NCI-H446 treated with DMSO at 0.1 percent for 48 hours (cell line): ENCODE measurements at regions not wholly inside any gene's neighbourhood (a gene's known extent, or its start where the extent isn't known, plus 50 kb on each side); places are given as distances from the start of the nearest gene placed in this dataset.
"Not testable (repeated sequence)": the region's sequence is repeated elsewhere in the genome, so short reads cannot be mapped to it uniquely, and the experiment has no call there.

Experiments used
- DNase-seq: peaks from one replicate; lab custom pipeline; 2025; lab: John Stamatoyannopoulos, UW

GRCh38 chr2:38243186-38243880, 133.7 kb downstream of the ATL2 start:
- no peak for DNase-seq

- no peak for DNase-seq
These were observed 137.6 kb downstream of the ATL2 start for GRCh38 chr2:38239452-38239851.

DNA sequence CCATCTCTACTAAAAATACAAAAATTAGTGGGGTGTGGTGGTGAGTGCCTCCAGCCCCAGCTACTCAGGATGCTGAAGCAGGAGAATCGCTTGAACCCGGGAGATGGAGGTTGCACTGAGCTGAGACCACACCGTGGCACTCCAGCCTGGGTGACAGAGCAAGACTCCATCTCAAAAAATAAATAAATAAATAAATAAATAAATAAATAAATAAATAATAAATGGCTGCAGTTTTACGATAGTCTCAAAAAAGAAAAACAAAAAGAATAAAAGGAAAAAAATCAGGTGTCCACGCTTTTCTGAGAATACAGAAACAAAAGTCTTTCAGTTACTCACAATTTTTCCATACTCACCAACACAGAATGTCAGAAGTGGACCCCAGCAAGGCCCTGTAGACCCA, 138.4 kb downstream of the ATL2 start:
- DNase-seq = not testable (repeated sequence)

- DNase-seq = no peak
These were observed 139.8 kb downstream of the ATL2 start for GRCh38 chr2:38237311-38237710.

GRCh38 chr2:38233231-38233983, 143.7 kb downstream of the ATL2 start:
- DNase-seq = no peak

DNA sequence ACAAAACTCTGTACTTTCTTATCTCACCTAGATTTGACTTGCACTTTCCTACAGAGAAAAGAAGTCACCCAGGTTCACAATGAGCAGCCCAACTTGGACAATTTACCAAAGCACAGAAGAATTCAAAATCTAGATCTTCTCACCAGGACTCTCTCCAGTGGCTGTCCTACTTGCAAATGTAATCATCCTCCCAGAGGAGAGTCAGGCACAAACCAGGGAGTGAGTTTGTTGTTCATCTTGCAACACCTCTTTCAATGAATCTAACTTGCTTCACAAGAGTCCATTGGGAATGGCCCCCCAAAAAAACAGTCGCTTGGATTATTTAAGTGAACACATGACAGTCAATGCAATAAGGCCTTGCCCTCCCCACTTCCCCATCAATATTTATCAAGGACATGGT, 144.6 kb downstream of the ATL2 start:
- no peak for DNase-seq

- DNase-seq = no peak
These were observed 146.3 kb downstream of the ATL2 start for GRCh38 chr2:38230756-38231155.

DNA sequence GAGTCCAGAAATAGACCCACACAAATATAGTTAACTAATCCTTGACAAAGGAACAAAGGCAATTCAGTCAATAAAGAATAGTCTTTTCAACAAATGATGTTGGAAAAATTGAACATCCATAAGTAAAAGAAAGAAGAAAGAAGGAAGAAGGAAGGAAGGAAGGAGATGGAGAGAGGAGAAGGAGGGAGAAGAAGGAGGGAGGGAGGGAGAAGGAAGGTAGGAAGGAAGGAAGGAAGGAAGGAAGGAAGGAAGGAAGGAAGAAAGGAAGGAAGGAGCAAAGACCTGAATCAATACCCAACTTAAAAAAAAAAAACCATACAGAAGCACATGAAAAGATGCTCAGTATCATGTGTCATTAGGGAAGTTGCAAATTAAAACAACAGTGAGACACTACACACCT, 148.3 kb downstream of the ATL2 start:
- no peak for DNase-seq

DNA sequence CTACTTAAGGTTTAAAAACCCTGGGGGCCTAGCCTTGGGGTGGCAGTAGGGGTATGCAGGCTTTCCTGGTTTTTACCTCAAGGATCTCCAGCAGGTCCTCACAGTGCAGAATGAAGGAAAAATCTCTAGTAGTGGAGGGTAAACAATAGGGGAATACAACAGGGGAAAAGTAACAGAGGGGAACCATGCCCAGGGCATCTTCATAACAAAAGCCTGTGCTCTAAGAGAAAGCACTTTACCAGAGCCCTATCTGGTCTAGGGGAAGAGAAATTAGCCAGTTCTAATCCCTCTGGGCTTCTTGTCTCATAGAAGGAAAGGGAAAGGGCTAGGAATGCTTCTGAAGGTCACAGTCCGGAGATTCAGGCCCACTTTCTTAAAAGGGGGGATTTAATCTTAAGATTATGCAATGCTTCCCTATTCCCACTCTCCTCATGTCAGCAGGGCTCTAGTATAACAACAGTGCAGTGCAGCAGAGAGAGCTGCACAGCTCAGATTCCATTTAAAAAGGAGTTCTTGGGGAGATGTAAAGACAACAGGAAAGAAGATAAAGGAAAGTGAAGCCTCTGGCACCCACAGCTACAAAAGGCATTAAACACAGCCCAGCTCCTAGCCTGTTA, 149.0 kb upstream of the CYP1B1 start:
- DNase-seq = no peak

GRCh38 chr2:38224181-38224580, 148.2 kb upstream of the CYP1B1 start:
- no peak for DNase-seq

DNA sequence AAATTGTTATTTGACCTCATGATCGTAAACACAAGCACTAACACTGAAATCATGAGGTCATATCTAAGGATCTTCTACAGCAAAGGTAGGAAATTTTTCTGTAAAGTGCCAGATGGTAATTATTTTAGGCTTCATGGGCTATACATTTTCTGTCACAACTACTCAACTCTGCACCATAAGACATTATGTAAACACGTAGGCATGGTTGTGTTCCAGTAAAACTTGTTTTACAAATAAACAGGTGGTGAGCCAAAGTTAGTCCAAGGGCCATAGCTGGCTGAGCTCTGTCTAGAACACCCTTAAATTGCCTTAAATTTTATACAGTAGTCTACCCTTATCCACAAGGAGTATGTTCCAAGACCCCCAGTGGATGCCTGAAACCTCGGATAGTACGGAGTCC, 147.3 kb upstream of the CYP1B1 start:
- DNase-seq = no peak

DNA sequence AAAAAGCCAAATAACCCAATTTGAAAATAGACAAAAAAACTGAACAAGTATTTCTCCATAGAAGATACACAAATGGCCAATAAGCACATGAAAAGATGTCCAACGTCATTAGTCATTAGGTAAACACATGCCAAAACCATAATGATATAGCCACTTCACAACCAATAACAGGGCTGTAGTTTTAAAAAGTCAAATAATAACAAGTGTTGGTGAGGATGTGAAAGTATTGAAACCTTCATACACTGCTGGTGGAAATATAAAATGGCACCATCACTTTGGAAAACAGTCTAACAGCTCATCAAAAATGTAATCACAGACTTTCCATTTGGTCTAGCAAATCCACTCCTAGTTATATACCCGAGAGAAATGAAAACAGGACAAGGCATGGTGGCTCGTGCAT, 144.2 kb upstream of the CYP1B1 start:
- DNase-seq = no peak

- DNase-seq = no peak
These were observed 143.0 kb upstream of the CYP1B1 start for GRCh38 chr2:38218995-38219394.

DNA sequence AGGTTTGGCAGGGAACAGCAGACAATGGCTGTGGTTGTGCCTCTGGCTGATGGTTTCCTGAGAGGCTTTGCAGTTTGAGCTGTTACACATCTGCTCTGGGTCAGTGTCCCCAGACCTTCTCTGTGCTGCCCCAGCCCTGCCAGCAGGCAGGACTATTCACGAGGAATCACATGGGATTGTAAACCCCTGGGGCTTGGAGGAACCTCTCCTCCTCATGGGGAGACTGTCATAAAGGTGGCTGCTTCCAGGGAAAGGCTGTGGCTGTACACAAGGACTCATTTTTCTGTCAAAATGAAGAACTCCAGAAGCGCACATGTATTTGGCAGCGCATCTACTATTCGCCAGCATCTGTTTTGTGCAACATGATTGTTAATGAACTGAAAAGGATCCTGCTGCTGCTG, 142.6 kb upstream of the CYP1B1 start:
- DNase-seq = peak; percentile 40

DNA sequence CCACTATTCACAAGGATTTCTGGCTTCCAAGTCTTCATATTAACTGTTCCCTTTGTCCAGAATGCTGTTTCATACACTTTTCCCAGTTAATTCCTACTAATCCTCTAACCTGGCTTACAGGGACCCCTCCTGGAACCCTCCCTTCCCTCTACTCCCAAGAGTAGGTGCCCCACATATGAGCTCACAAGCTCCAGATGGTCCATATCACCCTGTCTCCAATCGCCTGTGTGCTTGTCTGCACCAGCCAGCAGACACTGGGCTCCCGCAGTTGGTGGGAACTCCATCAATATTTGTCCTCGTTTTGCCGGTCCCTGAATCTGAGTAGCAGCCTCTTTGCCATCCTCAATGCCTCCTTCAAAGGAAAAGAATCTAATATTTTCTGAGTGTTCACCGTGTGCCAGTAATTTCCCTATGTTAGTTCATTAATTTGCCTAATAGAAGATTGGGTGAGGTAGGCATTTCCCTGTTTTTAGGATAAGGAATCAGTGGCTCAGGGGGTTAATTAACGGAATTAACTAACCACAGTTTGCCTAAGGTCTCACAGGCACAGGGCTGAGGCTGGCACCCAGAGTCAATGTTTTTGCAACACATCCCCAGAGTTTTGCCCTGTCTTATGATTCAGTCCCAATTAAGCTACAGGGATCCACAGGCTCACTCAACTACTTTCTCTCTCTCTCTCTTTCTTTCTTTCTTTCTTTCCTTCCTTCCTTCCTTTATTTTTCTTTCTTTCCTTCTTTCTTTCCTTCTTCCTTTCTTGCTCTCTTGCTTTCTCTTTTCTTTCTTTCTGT, 141.6 kb upstream of the CYP1B1 start:
- DNase-seq = no peak

- DNase-seq = no peak
These were observed 140.9 kb upstream of the CYP1B1 start for GRCh38 chr2:38216886-38217285.

- no peak for DNase-seq
These were observed 140.0 kb upstream of the CYP1B1 start for GRCh38 chr2:38215993-38216392.

DNA sequence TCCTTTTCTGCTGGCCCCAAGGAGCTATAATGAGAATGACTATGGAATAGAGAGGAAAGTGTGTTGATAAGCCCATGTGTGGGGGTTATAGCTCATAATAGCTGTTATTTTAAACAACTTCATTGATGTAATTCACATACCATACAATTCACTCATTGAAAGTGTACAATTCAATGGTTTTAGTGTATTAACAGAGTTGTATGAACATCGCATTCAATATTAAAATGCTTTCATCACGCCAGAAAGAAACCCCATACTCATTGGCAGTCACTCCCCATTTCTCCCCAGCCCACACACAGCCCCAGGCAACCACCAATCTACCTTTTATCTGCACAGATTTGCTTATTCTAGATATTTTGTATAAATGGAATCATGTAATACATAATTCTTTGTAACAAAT, 139.6 kb upstream of the CYP1B1 start:
- DNase-seq = no peak

DNA sequence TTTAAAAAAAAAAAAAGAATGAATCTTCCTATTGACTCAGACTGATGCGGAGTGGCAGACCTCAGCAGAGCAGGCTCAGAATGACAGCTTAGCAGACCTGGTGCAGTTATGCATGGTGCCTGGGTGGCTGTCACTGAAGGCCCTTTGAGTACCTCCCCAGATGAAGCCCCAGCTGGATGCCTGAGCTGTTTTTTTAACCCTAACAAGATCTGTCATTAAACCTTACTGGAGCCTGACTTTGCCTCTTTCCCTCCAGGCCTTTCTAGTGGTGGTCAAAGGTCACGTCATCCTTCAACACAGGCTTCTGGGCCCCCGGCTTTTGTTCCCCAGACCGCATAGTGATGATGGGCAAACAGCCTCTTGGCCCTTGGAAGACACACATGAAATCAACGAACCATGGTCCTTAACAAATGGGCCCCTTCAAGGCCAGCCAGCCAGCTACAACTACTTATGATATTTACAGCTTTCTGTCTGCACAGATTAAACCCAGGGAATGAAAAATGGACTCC, 138.3 kb upstream of the CYP1B1 start:
- DNase-seq = peak; percentile 32

DNA sequence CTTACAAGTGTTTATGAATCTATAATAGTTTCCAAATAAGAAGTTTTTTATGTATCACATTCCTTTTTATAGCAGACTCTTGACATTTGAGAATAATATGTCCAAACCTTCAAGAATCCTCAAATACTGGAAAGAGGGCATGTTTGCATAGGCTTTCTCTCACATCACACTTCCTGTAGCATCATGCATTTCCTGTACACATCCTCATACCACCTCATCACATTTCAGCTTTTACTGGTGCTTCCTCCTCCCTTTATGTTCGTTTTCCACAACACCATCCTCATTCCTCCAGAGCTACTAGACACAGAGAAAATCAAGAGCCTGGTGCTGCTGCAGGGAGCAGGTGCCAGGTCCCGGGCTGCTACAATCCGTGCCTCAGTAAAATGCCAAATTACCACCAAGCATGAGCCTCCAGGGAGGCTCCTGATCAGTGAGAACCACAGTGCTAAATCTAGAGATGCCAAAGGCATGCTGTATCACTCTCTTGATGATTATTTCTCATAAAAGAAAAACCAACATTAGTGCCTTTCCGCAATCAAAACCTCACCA, 137.7 kb upstream of the CYP1B1 start:
- no peak for DNase-seq

- DNase-seq = no peak
These were observed 136.4 kb upstream of the CYP1B1 start for GRCh38 chr2:38212312-38212711.

DNA sequence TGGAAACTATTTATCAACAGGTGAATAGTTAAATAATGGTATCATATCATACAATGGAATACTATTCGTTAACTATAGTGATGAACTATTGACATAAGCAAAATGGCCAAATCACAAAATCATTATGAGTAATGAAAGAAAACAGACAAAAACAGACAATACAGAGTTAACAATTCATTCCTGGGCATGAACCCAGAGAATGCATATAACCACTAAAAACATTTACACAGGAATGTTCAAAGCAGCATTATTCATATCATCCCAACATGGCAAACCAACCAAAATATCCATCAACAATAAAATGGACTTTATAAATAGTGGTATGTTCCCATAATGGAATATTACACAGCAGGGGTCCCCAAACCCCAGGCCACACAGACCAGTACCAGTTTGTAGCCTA, 131.2 kb upstream of the CYP1B1 start:
- DNase-seq = no peak
